ENCODE measurements at regions not wholly inside any gene's neighbourhood (a gene's known extent, or its start where the extent isn't known, plus 50 kb on each side); places are given as distances from the start of the nearest gene placed in this dataset.

- no peak for DNase-seq
- no peaks in the 10 kb centered on the region for H3K27me3 ChIP-seq (replicated peaks; ENCODE audit: control insufficient read depth, insufficient read depth, low read length, poor library complexity, severe bottlenecking)
- no peaks in the 10 kb centered on the region for H3K4me1 ChIP-seq (ENCODE audit: control insufficient read depth, insufficient read depth, low read length, poor library complexity, severe bottlenecking)
- H3K4me3 ChIP-seq (ENCODE audit: insufficient read depth, low read depth, low read length, poor library complexity, severe bottlenecking), result no peak overlapping the region
- H3K9me3 ChIP-seq (ENCODE audit: control insufficient read depth, low read length), result no peaks in the 10 kb centered on the region
- H3K27ac ChIP-seq (ENCODE audit: insufficient read depth, low read length, poor library complexity, severe bottlenecking), result no peak overlapping the region
- no peaks in the 10 kb centered on the region for H3K36me3 ChIP-seq (ENCODE audit: control insufficient read depth, insufficient read depth, low read length)
These were observed 1422.9 kb downstream of the TBC1D22A start for GRCh38 chr22:48185071-48186055.

GRCh38 chr22:48182846-48183805 lies 1420.7 kb downstream of the TBC1D22A start:
- no peaks in the 10 kb centered on the region for H3K27me3 ChIP-seq (replicated peaks; ENCODE audit: control insufficient read depth, insufficient read depth, low read length, poor library complexity, severe bottlenecking)
- no peaks in the 10 kb centered on the region for H3K9me3 ChIP-seq (ENCODE audit: control insufficient read depth, low read length)
- no peak overlapping the region for H3K27ac ChIP-seq (ENCODE audit: insufficient read depth, low read length, poor library complexity, severe bottlenecking)
- no peaks in the 10 kb centered on the region for H3K36me3 ChIP-seq (ENCODE audit: control insufficient read depth, insufficient read depth, low read length)
- no peaks in the 10 kb centered on the region for H3K4me1 ChIP-seq (ENCODE audit: control insufficient read depth, insufficient read depth, low read length, poor library complexity, severe bottlenecking)
- DNase-seq, result no peak
- H3K4me3 ChIP-seq (ENCODE audit: insufficient read depth, low read depth, low read length, poor library complexity, severe bottlenecking), result no peak overlapping the region

GRCh38 chr22:48182031-48182430 lies 1419.6 kb downstream of the TBC1D22A start:
- Histone ChIP-seq H3K36me3 (ENCODE audit: control insufficient read depth, insufficient read depth, low read length) (no peaks in the 10 kb centered on the region), H3K9me3 (ENCODE audit: control insufficient read depth, low read length) (no peaks in the 10 kb centered on the region), H3K27me3 (replicated peaks; ENCODE audit: control insufficient read depth, insufficient read depth, low read length, poor library complexity, severe bottlenecking) (no peaks in the 10 kb centered on the region), H3K4me1 (ENCODE audit: control insufficient read depth, insufficient read depth, low read length, poor library complexity, severe bottlenecking) (no peaks in the 10 kb centered on the region), H3K27ac (ENCODE audit: insufficient read depth, low read length, poor library complexity, severe bottlenecking) (no peak overlapping the region), H3K4me3 (ENCODE audit: insufficient read depth, low read depth, low read length, poor library complexity, severe bottlenecking) (no peak overlapping the region)
- DNase-seq, result no peak

DNA sequence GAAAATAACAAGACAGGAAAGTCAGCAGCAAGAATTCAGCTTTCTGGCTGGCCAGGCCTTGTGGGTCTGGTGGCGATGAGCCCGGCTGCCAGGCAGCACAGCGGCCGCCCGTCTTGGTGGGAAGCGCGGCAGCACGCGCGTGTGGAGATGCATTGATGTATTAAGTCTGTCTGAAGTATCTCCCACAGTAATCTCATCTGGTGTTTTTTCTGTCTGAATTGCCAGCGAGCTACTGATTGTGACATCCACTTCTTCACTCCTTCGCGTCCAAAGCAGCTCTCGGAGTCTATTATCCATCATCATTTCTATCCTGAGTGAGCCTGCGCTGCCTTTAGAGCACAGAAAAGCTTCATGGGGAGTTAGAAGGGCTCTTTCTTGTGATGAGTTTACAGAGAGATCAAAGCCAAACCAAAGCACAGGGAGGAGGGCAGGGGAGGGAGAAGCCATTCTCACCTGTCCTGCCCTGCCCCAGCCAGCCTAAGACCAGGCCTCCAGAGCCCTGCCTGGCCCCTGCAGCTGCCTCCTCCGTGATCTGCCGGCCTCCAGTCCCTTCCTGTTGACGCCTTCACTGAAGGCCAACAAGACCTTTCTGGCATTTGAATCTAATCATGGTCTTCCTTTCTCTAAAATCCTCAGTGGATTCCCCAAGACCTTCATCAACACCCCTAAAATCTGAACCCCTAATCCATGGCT lies 1419.0 kb downstream of the TBC1D22A start:
- no peaks in the 10 kb centered on the region for H3K27me3 ChIP-seq (replicated peaks; ENCODE audit: control insufficient read depth, insufficient read depth, low read length, poor library complexity, severe bottlenecking)
- H3K4me3 ChIP-seq (ENCODE audit: insufficient read depth, low read depth, low read length, poor library complexity, severe bottlenecking), result no peak overlapping the region
- no peaks in the 10 kb centered on the region for H3K36me3 ChIP-seq (ENCODE audit: control insufficient read depth, insufficient read depth, low read length)
- no peaks in the 10 kb centered on the region for H3K4me1 ChIP-seq (ENCODE audit: control insufficient read depth, insufficient read depth, low read length, poor library complexity, severe bottlenecking)
- no peaks in the 10 kb centered on the region for H3K9me3 ChIP-seq (ENCODE audit: control insufficient read depth, low read length)
- DNase-seq, result no peak
- H3K27ac ChIP-seq (ENCODE audit: insufficient read depth, low read length, poor library complexity, severe bottlenecking), result no peak overlapping the region

DNA sequence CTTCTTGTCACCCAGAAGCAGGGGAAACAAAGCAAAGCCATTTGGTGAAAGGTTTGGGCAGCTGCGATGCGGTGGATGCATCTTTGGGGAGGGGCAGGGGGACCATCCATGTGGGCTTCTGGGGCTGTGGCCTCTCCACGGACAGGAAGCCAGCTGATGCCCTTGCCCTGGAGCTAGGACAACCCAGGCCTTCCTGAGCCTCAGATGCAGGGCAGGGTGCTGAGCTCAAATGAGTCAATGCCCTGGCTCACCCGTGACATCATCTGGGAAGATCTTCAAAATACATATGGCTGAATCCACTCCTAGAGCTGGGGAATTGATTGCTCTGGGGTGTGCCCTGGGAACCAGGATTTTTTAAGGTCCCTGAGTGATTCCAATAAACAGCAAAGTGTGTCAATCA lies 1418.2 kb downstream of the TBC1D22A start:
- Histone ChIP-seq H3K27me3 (replicated peaks; ENCODE audit: control insufficient read depth, insufficient read depth, low read length, poor library complexity, severe bottlenecking) (no peaks in the 10 kb centered on the region), H3K36me3 (ENCODE audit: control insufficient read depth, insufficient read depth, low read length) (no peaks in the 10 kb centered on the region), H3K9me3 (ENCODE audit: control insufficient read depth, low read length) (no peaks in the 10 kb centered on the region), H3K27ac (ENCODE audit: insufficient read depth, low read length, poor library complexity, severe bottlenecking) (no peak overlapping the region), H3K4me3 (ENCODE audit: insufficient read depth, low read depth, low read length, poor library complexity, severe bottlenecking) (no peak overlapping the region), H3K4me1 (ENCODE audit: control insufficient read depth, insufficient read depth, low read length, poor library complexity, severe bottlenecking) (no peaks in the 10 kb centered on the region)
- no peak for DNase-seq

DNA sequence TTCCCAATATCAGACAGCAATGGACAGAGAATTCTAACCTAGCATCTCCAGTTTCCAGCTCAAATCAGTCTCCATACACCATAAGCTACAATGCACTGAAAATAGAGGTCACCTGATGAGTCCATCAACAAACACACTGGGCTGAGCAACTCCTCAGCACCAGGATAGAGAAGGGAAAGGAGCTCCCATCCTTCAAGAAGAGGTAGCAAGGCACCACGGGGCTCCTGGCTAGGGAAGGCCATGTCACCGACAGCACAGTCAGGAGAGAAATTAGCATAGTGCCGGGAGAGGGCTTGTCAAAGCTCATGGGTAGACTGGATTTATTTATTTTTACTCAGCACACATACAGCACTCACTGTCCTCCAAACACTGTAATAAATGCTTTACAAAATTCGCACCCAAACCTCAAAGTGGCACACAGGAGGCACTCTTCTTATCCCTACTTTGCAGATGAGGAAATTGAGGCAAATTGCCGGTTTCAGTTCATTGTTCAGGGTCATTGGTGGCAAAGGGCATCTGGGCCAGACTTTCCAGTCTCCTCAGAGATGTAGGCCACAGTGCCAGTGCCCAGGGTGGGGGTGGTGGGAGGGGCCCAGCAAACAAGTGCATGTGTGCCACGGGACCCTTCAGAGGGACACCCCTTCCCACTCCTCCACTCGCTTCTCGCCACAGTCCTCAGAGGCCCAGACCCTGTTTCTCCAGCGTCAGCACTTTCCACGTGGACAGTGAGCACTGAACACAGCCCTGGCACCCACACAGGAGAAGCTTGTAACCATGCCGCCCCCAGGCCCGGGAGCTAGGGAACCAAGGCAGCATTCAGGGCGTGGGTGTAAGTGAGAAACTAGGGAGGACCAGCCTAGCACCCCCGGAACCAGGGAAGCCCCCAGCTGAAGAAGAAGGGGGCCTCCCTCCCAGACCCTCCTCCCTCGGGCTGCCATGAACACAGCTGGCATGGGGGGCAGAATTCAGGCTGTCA lies 1417.4 kb downstream of the TBC1D22A start:
- DNase-seq, result no peak
- H3K4me1 ChIP-seq (ENCODE audit: control insufficient read depth, insufficient read depth, low read length, poor library complexity, severe bottlenecking), result no peaks in the 10 kb centered on the region
- H3K4me3 ChIP-seq (ENCODE audit: insufficient read depth, low read depth, low read length, poor library complexity, severe bottlenecking), result no peak overlapping the region
- H3K27ac ChIP-seq (ENCODE audit: insufficient read depth, low read length, poor library complexity, severe bottlenecking), result no peak overlapping the region
- H3K27me3 ChIP-seq (replicated peaks; ENCODE audit: control insufficient read depth, insufficient read depth, low read length, poor library complexity, severe bottlenecking), result no peaks in the 10 kb centered on the region
- H3K9me3 ChIP-seq (ENCODE audit: control insufficient read depth, low read length), result no peaks in the 10 kb centered on the region
- H3K36me3 ChIP-seq (ENCODE audit: control insufficient read depth, insufficient read depth, low read length), result no peaks in the 10 kb centered on the region

- H3K27me3 ChIP-seq (replicated peaks; ENCODE audit: control insufficient read depth, insufficient read depth, low read length, poor library complexity, severe bottlenecking), result no peaks in the 10 kb centered on the region
- H3K4me3 ChIP-seq (ENCODE audit: insufficient read depth, low read depth, low read length, poor library complexity, severe bottlenecking), result no peak overlapping the region
- no peaks in the 10 kb centered on the region for H3K36me3 ChIP-seq (ENCODE audit: control insufficient read depth, insufficient read depth, low read length)
- no peaks in the 10 kb centered on the region for H3K9me3 ChIP-seq (ENCODE audit: control insufficient read depth, low read length)
- H3K27ac ChIP-seq (ENCODE audit: insufficient read depth, low read length, poor library complexity, severe bottlenecking), result no peak overlapping the region
- no peak for DNase-seq
- H3K4me1 ChIP-seq (ENCODE audit: control insufficient read depth, insufficient read depth, low read length, poor library complexity, severe bottlenecking), result no peaks in the 10 kb centered on the region
These were observed 1416.1 kb downstream of the TBC1D22A start for GRCh38 chr22:48178536-48178935.

DNA sequence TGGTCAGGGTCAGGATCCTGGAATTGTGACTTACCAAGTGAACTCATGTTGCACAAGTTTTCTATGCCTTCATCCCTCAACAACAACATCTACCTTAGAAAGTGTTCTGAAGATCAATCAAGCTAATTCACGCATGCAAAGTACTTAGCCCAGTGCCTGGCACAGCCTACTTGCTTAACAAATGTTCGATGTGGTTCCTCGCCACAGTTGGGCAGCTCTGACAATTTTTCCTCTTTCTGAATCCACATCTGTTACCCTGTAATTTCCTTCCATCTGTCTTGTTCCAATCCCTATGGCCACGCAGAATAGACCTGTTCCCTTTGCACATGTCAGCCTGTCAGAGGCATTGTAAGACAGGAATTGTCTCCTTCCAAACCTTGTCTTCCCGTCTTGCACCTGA lies 1415.2 kb downstream of the TBC1D22A start:
- H3K4me3 ChIP-seq (ENCODE audit: insufficient read depth, low read depth, low read length, poor library complexity, severe bottlenecking), result no peak overlapping the region
- no peak overlapping the region for H3K27ac ChIP-seq (ENCODE audit: insufficient read depth, low read length, poor library complexity, severe bottlenecking)
- H3K27me3 ChIP-seq (replicated peaks; ENCODE audit: control insufficient read depth, insufficient read depth, low read length, poor library complexity, severe bottlenecking), result no peaks in the 10 kb centered on the region
- no peaks in the 10 kb centered on the region for H3K9me3 ChIP-seq (ENCODE audit: control insufficient read depth, low read length)
- no peaks in the 10 kb centered on the region for H3K36me3 ChIP-seq (ENCODE audit: control insufficient read depth, insufficient read depth, low read length)
- no peak for DNase-seq
- no peaks in the 10 kb centered on the region for H3K4me1 ChIP-seq (ENCODE audit: control insufficient read depth, insufficient read depth, low read length, poor library complexity, severe bottlenecking)

- Histone ChIP-seq H3K9me3 (ENCODE audit: control insufficient read depth, low read length) (no peaks in the 10 kb centered on the region), H3K4me1 (ENCODE audit: control insufficient read depth, insufficient read depth, low read length, poor library complexity, severe bottlenecking) (no peaks in the 10 kb centered on the region), H3K27ac (ENCODE audit: insufficient read depth, low read length, poor library complexity, severe bottlenecking) (no peak overlapping the region), H3K27me3 (replicated peaks; ENCODE audit: control insufficient read depth, insufficient read depth, low read length, poor library complexity, severe bottlenecking) (no peaks in the 10 kb centered on the region), H3K4me3 (ENCODE audit: insufficient read depth, low read depth, low read length, poor library complexity, severe bottlenecking) (no peak overlapping the region), H3K36me3 (ENCODE audit: control insufficient read depth, insufficient read depth, low read length) (no peaks in the 10 kb centered on the region)
- no peak for DNase-seq
These were observed 1413.3 kb downstream of the TBC1D22A start for GRCh38 chr22:48175721-48176120.
